BJ (cell line): ENCODE measurements at regions not wholly inside any gene's neighbourhood (a gene's known extent, or its start where the extent isn't known, plus 50 kb on each side); places are given as distances from the start of the nearest gene placed in this dataset.

Source experiments
- CTCF ChIA-PET: fragments of 350-600 bp; formaldehyde crosslinking; extraction: SDS; loops from one replicate; lab custom pipeline; 2021; ENCODE audit warnings: antibody characterized with exemption, inconsistent platforms; lab: Yijun Ruan, JAX
- POLR2A ChIA-PET: fragments of 300-600 bp; sonication (Branson Sonifier 250); formaldehyde crosslinking; extraction: SDS; loops from one replicate; lab custom pipeline; 2021; ENCODE audit warnings: antibody characterized with exemption; lab: Charles Lee
- DNase-seq: peaks from one replicate; pipeline ENCODE4 v3.0.0-alpha.2; 2011; ENCODE audit warnings: low read depth
- H3K27me3 ChIP-seq: 2 replicates; pipeline ENCODE4 v1.6.0; 2011; ENCODE audit warnings: low read length; ENCODE audit not compliant: control insufficient read depth, insufficient read depth
- H3K36me3 ChIP-seq: 2 replicates; pipeline ENCODE4 v1.5.1; 2011; ENCODE audit warnings: low read length; ENCODE audit not compliant: control insufficient read depth, insufficient read depth
- H3K4me3 ChIP-seq: 2 replicates; pipeline ENCODE4 v1.5.1; 2011; ENCODE audit warnings: low read depth, mild to moderate bottlenecking, control low read depth, low read length
- TF ChIP-seq, protein P1 (sequence below): IDR thresholded peaks from 2 replicates; pipeline ENCODE4 v1.5.1; 2011; ENCODE audit warnings: low read depth, mild to moderate bottlenecking, control low read depth, inconsistent platforms, low read length, moderate library complexity; ENCODE audit not compliant: insufficient read depth

DNA sequence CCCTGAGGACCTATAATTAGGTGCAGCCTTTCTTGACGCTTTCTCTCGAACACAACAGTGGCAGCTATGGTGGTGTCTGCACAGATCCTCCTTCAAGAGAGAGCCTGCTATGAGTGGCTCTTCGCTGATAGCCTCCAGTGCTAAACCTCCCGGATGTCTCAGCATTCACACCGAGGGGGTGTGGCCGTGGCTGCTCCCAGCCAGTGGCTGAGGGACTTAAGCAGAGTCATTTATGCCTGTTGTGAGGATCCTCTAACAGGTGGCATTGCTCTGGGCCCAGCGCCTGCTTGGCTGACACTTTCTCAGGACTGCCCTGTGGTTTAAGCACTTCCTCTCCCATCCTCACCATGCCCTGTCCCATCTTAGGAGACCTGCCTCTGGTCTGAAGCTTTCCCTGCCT lies 592.0 kb upstream of the LRRTM1 start:
- no peak for DNase-seq
- TF ChIP-seq, protein P1, sequence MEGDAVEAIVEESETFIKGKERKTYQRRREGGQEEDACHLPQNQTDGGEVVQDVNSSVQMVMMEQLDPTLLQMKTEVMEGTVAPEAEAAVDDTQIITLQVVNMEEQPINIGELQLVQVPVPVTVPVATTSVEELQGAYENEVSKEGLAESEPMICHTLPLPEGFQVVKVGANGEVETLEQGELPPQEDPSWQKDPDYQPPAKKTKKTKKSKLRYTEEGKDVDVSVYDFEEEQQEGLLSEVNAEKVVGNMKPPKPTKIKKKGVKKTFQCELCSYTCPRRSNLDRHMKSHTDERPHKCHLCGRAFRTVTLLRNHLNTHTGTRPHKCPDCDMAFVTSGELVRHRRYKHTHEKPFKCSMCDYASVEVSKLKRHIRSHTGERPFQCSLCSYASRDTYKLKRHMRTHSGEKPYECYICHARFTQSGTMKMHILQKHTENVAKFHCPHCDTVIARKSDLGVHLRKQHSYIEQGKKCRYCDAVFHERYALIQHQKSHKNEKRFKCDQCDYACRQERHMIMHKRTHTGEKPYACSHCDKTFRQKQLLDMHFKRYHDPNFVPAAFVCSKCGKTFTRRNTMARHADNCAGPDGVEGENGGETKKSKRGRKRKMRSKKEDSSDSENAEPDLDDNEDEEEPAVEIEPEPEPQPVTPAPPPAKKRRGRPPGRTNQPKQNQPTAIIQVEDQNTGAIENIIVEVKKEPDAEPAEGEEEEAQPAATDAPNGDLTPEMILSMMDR = no peak
- Histone ChIP-seq H3K36me3 (no peaks in the 10 kb centered on the region), H3K4me3 (no peak overlapping the region), H3K27me3 (no peaks in the 10 kb centered on the region)
- ChIA-PET CTCF (no interaction called here), POLR2A (no interaction called here)

DNA sequence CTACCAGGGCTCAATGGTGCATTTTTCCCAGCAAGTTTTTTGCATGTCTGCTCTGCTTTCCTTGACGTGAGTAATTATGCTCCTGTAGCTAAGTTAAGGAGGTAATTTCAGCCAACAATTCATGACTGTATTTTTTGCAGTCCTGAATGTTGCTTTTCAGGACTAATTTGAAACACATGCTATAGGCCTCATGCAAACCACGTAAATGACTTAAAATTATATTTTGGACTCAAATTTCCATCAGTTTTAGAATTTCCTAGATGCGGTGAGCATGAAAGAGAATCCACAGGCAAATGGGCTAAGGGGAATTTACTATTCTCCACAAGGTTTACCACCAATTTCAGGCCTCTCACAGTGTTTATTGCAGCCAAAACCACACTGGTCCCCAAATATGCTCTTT lies 589.9 kb upstream of the LRRTM1 start:
- Histone ChIP-seq H3K4me3 (no peak overlapping the region), H3K36me3 (no peaks in the 10 kb centered on the region), H3K27me3 (no peaks in the 10 kb centered on the region)
- ChIA-PET CTCF (no interaction called here), POLR2A (no interaction called here)
- TF ChIP-seq, protein P1 = no peak
- DNase-seq = no peak

DNA sequence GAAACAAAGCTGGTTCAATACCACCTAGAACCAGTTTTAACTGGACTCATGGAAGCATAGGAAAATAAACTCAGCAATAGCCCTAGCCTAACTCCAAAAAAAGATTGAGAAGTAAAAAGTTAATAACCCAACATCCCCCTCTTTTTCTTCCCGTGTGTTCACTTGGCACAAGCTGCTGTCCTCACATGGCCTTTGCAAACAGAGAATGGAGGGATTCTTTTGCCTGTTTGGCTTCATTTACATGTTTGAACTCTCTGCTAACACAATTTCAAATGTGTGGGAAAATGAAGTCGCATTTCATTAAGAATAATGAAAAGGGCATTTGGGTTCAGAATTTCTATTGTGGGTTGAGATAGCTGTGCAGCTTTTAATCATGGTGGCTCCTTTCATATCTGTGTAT lies 589.2 kb upstream of the LRRTM1 start:
- Histone ChIP-seq H3K27me3 (no peaks in the 10 kb centered on the region), H3K4me3 (no peak overlapping the region), H3K36me3 (no peaks in the 10 kb centered on the region)
- CTCF ChIA-PET = no interaction called here
- no peak for DNase-seq
- POLR2A ChIA-PET = no interaction called here
- TF ChIP-seq, protein P1 = no peak

DNA sequence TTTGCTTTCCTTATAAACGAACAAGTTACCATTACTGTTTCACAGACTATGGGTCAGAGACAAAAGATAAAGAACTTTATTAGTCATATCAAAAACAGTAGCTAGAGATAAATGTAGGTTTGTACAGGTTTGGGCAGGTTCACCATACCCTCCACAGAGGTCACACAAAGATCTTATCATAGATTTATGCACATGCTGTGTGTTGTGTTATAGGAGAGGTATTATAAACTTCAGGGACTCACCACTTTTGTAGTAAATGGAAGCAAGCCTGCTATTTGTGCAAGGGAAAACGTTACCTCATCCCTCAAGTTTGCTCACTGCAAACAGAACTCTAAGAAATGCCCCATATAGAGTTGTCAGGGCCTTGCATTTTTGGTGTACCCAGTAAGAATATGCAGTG lies 584.5 kb upstream of the LRRTM1 start:
- Histone ChIP-seq H3K27me3 (no peaks in the 10 kb centered on the region), H3K4me3 (no peak overlapping the region), H3K36me3 (no peaks in the 10 kb centered on the region)
- TF ChIP-seq, protein P1 = no peak
- POLR2A ChIA-PET = no interaction called here
- no peak for DNase-seq
- CTCF ChIA-PET = interaction anchor here (0.7 kb wide), 1 partner anchor 12 kb away, joined by 3 read pairs; no protein-coding TSS in a partner anchor

DNA sequence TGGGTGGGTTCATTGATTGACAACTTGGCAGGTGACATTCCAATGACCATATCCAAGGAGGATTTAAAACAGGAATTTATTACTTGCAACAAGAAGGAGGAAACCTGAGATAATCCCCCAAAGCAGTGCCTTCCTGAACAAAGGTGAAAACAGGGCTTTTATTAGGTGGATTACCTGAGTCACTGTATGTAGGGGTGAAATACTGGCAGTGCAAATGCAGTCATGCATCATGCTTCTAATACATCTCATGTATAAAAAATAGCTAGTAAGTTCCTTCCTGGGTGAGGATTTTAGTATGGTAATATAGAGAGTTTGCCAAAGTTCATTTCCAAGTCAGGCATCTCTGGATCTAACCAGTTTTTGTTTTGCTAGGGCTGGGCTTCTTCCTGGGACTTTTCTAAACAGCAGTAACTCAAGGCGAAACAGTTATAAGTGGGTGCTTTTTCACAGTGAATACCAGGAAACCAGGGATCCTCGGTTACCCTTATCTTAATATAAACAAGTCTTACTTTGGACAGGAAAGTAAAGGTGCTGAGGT lies 583.4 kb upstream of the LRRTM1 start:
- Histone ChIP-seq H3K27me3 (no peaks in the 10 kb centered on the region), H3K36me3 (no peaks in the 10 kb centered on the region), H3K4me3 (no peak overlapping the region)
- no peak for DNase-seq
- TF ChIP-seq, protein P1 = no peak
- POLR2A ChIA-PET = no interaction called here
- CTCF ChIA-PET = no interaction called here
